Epithelial cell of esophagus (primary cell): ENCODE measurements at regions not wholly inside any gene's neighbourhood (a gene's known extent, or its start where the extent isn't known, plus 50 kb on each side); places are given as distances from the start of the nearest gene placed in this dataset.

Source experiments
- DNase-seq: peaks from one replicate; pipeline ENCODE4 v3.0.0; 2010; ENCODE audit warnings: low read depth
- H3K4me3 ChIP-seq: 2 replicates; pipeline ENCODE4 v1.5.1; 2011; ENCODE audit warnings: mild to moderate bottlenecking, low read length, control low read depth
- TF ChIP-seq, protein P1 (sequence below): IDR thresholded peaks from 2 replicates; pipeline ENCODE4 v1.5.1; 2011; ENCODE audit warnings: low read depth, mild to moderate bottlenecking, low read length, control low read depth, inconsistent platforms; ENCODE audit not compliant: insufficient read depth; ENCODE audit errors: missing control alignments

DNA sequence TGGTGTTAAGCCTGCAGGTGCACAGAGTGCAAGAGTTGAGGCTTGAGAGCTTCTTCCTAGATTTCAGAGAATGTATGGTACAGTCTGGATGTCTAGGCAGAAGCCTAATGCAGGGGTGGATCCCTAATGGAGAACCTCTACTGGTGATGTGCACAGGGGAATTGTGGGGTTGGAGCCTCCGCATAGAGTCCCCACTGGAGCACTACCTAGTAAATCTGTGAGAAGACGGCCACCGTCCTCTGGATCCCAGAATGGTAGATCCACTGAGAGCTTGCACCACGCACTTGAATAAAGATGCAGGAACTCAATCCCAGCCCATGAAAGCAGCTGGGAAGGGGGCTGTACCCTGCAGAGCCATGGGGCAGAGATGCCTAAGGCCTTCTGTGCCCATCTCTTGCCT lies 699.4 kb upstream of the FAM174A start:
- H3K4me3 ChIP-seq, result no peak overlapping the region
- TF ChIP-seq, protein P1, sequence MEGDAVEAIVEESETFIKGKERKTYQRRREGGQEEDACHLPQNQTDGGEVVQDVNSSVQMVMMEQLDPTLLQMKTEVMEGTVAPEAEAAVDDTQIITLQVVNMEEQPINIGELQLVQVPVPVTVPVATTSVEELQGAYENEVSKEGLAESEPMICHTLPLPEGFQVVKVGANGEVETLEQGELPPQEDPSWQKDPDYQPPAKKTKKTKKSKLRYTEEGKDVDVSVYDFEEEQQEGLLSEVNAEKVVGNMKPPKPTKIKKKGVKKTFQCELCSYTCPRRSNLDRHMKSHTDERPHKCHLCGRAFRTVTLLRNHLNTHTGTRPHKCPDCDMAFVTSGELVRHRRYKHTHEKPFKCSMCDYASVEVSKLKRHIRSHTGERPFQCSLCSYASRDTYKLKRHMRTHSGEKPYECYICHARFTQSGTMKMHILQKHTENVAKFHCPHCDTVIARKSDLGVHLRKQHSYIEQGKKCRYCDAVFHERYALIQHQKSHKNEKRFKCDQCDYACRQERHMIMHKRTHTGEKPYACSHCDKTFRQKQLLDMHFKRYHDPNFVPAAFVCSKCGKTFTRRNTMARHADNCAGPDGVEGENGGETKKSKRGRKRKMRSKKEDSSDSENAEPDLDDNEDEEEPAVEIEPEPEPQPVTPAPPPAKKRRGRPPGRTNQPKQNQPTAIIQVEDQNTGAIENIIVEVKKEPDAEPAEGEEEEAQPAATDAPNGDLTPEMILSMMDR, result no peak
- no peak for DNase-seq

DNA sequence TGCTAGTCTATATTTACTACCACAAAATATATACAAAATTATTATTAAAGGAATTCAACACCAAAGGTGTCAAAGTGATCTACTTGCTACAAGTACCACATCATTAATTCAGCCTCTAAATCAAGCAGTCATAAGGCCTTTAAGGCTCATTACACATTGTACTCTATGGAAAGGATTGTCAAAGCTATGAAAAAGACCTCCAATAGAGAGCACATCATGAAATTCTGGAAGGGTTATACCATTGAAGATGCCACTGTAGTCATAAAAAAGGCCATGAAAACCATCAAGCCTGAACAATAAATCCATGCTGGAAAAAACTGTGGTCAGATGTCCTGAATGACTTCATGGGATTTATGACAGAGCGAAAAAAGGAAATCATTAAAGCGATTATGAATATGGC lies 708.0 kb upstream of the FAM174A start:
- no peak for DNase-seq
- no peak overlapping the region for H3K4me3 ChIP-seq
- TF ChIP-seq, protein P1, result no peak

DNA sequence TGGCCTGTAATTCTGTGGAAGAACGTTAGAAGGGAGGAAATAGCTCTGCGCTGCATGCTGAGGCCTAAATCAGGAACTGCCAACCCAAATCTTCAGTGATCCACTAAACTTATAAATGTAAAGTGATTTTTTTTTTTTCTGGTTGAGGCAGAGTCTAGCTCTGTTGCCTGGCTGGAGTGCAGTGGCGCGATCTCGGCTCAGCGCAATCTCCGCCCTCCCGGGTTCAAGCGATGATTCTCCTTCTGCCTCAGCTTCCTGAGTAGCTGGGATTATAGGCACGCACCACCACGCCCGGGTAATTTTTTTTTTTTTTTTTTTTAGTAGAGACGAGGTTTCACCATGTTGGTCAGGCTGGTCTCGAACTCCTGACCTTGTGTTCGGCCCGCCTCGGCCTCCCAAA lies 717.4 kb upstream of the FAM174A start:
- no peak for DNase-seq
- no peak overlapping the region for H3K4me3 ChIP-seq
- TF ChIP-seq, protein P1, result no peak

DNA sequence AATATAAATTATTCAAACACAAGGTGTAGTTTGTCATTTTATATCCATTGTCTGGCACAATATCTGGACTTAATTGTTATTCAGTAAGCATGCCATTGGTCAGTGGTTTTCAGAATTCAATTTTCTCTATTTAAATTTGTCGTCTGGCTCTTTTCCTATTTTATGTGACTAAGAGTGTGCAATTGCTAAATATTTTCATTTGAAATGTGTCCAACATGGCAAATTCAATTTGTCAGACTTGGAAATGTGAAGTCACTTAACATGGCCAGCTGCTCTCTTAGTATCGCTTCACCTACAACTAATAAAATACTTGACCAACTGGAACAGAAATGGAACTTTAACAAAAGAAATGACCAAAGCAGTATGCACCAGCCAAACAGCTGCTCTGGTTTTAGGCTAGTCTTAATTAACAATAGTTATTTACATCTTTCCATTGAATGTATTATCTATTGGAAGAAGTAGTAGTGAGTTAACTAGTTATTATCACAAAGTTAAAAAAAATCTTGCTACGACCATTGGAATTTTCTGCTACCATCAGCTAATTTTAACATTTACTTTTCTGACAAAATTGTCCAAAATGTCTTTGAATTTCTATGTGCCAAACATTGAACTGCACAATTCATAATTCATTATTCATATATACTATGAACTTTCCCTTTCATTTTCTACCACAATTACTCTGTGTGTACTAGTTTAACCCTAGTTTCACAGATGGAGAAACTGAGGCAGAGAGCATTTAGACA lies 720.7 kb upstream of the FAM174A start:
- no peak overlapping the region for H3K4me3 ChIP-seq
- TF ChIP-seq, protein P1, result no peak
- DNase-seq, result no peak

DNA sequence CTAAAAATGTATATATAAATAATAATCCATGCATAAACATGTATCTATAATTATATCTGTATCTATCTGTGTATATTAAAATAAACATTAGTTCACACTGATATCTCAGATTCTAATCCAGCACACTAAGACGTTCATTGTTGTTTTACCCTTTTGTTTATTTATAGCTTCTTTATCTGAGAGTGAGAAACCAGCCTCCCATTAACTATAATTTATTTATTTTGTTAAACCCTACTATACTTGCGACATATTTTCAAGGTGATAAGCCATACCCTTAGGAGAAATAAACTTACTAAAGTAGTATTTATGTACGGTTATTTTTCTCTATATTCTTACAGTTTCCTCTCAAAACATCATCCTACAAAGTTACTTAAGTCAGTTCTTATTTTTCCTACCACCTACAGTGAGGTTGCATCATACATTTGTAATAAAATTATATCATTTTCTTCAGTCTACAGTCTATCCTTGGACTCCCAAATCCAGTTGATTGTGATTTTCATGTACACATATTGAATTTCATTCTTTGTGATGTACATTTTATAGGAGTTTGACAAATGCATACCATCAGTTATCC lies 726.4 kb upstream of the FAM174A start:
- DNase-seq, result no peak
- TF ChIP-seq, protein P1, result no peak
- H3K4me3 ChIP-seq, result no peak overlapping the region

DNA sequence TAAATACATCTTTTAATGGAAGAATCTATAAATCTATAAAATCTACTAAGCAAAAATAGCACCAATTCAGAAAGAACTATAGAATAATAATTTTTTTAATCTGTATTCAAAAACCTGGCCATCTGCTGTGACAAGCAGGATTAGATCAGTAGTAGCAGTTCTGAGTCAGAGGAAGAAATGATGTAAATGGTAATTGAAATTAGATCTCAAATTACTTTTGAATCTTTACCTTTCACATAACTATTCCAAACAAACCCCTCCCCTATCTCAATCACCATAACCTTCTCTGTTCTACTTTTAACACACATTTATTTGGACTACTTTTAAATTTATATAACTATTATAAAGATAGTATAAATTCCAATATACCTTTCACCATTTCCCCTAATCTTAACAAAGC lies 727.8 kb upstream of the FAM174A start:
- DNase-seq, result no peak
- TF ChIP-seq, protein P1, result no peak
- H3K4me3 ChIP-seq, result no peak overlapping the region

DNA sequence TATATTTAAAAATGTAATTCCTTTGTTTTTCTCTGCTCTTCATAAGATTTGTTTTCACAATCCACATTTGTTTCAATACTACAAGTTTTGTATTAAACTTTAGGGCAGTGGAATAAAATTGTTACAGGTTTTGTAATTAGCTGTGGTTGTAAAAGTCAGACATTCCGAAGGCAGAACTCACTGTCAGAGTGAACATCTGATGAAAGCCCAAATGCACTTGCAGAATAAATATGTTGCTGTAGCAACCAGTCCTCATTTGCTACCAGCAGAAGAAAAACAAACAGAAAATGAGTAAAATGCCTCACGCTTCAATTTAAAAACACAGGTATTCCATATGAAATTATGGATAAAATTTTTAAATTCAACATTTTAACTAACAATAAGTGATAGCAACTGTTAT lies 740.1 kb upstream of the FAM174A start:
- TF ChIP-seq, protein P1, result no peak
- no peak for DNase-seq
- H3K4me3 ChIP-seq, result no peak overlapping the region
